ENCODE measurements at regions not wholly inside any gene's neighbourhood (a gene's known extent, or its start where the extent isn't known, plus 50 kb on each side); places are given as distances from the start of the nearest gene placed in this dataset.
"Not testable (repeated sequence)": the region's sequence is repeated elsewhere in the genome, so short reads cannot be mapped to it uniquely, and the experiment has no call there.

GRCh38 chr18:34534642-34535041 lies 175.5 kb upstream of the DTNA start:
- H3K27me3 ChIP-seq (ENCODE audit: control insufficient read depth, insufficient read depth, low read length); ATAC-seq; in situ Hi-C loops (cut with HindIII; ENCODE audit: low pct_unique_long_range_greater_than_20kb, low sequenced_read_pairs); CTCF ChIA-PET; H3K4me3 ChIP-seq (ENCODE audit: low read depth in 2 of 2, low read length in 2 of 2); H3K27ac ChIP-seq (ENCODE audit: low read length); H3K9me3 ChIP-seq (ENCODE audit: control insufficient read depth, insufficient read depth, low read depth, low read length); BruUV-seq (replicated peaks); intact Hi-C loops (cut with micrococcal nuclease; ENCODE audit: unreplicated experiment); H3K4me1 ChIP-seq (ENCODE audit: control insufficient read depth, insufficient read depth, low read length); H3K36me3 ChIP-seq (ENCODE audit: control insufficient read depth, insufficient read depth, low read length); DNase-seq (ENCODE audit: low read depth, low spot score); POLR2A ChIA-PET: not testable (repeated sequence)

GRCh38 chr18:34540897-34541296 lies 169.2 kb upstream of the DTNA start:
- H3K4me1 ChIP-seq (ENCODE audit: control insufficient read depth, insufficient read depth, low read length) = no peaks in the 10 kb centered on the region
- CTCF ChIA-PET = no interaction called here

More at GRCh38 chr18:34540897-34541296, 169.2 kb upstream of the DTNA start:
- H3K9me3 ChIP-seq (ENCODE audit: control insufficient read depth, insufficient read depth, low read depth, low read length) = no peaks in the 10 kb centered on the region
- H3K36me3 ChIP-seq (ENCODE audit: control insufficient read depth, insufficient read depth, low read length) = no peaks in the 10 kb centered on the region
- H3K4me3 ChIP-seq (ENCODE audit: low read depth in 2 of 2, low read length in 2 of 2) = no peak overlapping the region
- in situ Hi-C loops (cut with HindIII; ENCODE audit: low pct_unique_long_range_greater_than_20kb, low sequenced_read_pairs) (no loop called here), intact Hi-C loops (cut with micrococcal nuclease; ENCODE audit: unreplicated experiment) (no loop called here)
- POLR2A ChIA-PET = no interaction called here
- DNase-seq (ENCODE audit: low read depth, low spot score) (no peak), ATAC-seq (no peak)
- no peaks in the 10 kb centered on the region for H3K27me3 ChIP-seq (ENCODE audit: control insufficient read depth, insufficient read depth, low read length)
- BruUV-seq (replicated peaks) = no TSS peak
- no peak overlapping the region for H3K27ac ChIP-seq (ENCODE audit: low read length)
- TF ChIP-seq TCF7L2 (IDR thresholded peaks at IDR 0.05; ENCODE audit: low read depth, low read length) = no peak
- TF ChIP-seq, protein P1, sequence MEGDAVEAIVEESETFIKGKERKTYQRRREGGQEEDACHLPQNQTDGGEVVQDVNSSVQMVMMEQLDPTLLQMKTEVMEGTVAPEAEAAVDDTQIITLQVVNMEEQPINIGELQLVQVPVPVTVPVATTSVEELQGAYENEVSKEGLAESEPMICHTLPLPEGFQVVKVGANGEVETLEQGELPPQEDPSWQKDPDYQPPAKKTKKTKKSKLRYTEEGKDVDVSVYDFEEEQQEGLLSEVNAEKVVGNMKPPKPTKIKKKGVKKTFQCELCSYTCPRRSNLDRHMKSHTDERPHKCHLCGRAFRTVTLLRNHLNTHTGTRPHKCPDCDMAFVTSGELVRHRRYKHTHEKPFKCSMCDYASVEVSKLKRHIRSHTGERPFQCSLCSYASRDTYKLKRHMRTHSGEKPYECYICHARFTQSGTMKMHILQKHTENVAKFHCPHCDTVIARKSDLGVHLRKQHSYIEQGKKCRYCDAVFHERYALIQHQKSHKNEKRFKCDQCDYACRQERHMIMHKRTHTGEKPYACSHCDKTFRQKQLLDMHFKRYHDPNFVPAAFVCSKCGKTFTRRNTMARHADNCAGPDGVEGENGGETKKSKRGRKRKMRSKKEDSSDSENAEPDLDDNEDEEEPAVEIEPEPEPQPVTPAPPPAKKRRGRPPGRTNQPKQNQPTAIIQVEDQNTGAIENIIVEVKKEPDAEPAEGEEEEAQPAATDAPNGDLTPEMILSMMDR (IDR thresholded peaks at IDR 0.05) = no peak
- TF ChIP-seq POLR2AphosphoS5 (IDR thresholded peaks at IDR 0.05; ENCODE audit: low read depth, low read length) = no peak
- TF ChIP-seq REST (IDR thresholded peaks at IDR 0.05; ENCODE audit: insufficient read depth in 1 of 2, low read depth in 2 of 2, low read length in 1 of 2) = no peak
- TF ChIP-seq SIN3A (IDR thresholded peaks at IDR 0.05; ENCODE audit: borderline replicate concordance, insufficient read depth, low read depth, low read length) = no peak

Measured in Panc1 (cell line).